ENCODE measurements at regions not wholly inside any gene's neighbourhood (a gene's known extent, or its start where the extent isn't known, plus 50 kb on each side); places are given as distances from the start of the nearest gene placed in this dataset.

- Histone ChIP-seq H3K9me3 (no peaks in the 10 kb centered on the region), H3K4me1 (no peaks in the 10 kb centered on the region), H3K27ac (no peak overlapping the region), H3K27me3 (no peaks in the 10 kb centered on the region), H3K36me3 (no peaks in the 10 kb centered on the region), H3K4me3 (no peak overlapping the region)
- 88% methylated on average over 4 of the region's 4 CpGs for WGBS (ENCODE audit: insufficient coverage, low coverage, low lambda C conversion rate, missing lambda C conversion rate)
- TF ChIP-seq, protein P1, sequence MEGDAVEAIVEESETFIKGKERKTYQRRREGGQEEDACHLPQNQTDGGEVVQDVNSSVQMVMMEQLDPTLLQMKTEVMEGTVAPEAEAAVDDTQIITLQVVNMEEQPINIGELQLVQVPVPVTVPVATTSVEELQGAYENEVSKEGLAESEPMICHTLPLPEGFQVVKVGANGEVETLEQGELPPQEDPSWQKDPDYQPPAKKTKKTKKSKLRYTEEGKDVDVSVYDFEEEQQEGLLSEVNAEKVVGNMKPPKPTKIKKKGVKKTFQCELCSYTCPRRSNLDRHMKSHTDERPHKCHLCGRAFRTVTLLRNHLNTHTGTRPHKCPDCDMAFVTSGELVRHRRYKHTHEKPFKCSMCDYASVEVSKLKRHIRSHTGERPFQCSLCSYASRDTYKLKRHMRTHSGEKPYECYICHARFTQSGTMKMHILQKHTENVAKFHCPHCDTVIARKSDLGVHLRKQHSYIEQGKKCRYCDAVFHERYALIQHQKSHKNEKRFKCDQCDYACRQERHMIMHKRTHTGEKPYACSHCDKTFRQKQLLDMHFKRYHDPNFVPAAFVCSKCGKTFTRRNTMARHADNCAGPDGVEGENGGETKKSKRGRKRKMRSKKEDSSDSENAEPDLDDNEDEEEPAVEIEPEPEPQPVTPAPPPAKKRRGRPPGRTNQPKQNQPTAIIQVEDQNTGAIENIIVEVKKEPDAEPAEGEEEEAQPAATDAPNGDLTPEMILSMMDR (IDR thresholded peaks at IDR 0.05), result no peak
- no peak for TF ChIP-seq POLR2A (IDR thresholded peaks at IDR 0.05)
- no peak for DNase-seq
- ATAC-seq, result no peak
- intact Hi-C loops (cut with DNase I), result no loop called here
Observed at GRCh38 chr2:15681089-15681885, 89.6 kb downstream of the DDX1 start.

GRCh38 chr2:15682354-15682753, 90.7 kb downstream of the DDX1 start:
- intact Hi-C loops (cut with DNase I), result no loop called here
- H3K36me3 ChIP-seq, result no peaks in the 10 kb centered on the region

GRCh38 chr2:15684161-15685039, 92.7 kb downstream of the DDX1 start:
- H3K4me3 ChIP-seq, result no peak overlapping the region
- no peaks in the 10 kb centered on the region for H3K27me3 ChIP-seq
- DNase-seq, result no peak
- H3K36me3 ChIP-seq, result no peaks in the 10 kb centered on the region
- peaks cover 0 to 6% (median 0%) of the 10 kb centered on the region in 4 donors for H3K4me1 ChIP-seq
- no peaks in the 10 kb centered on the region for H3K9me3 ChIP-seq
- WGBS (ENCODE audit: insufficient coverage, low coverage, low lambda C conversion rate, missing lambda C conversion rate), result 88% methylated on average over 5 of the region's 13 CpGs
- no peak overlapping the region for H3K27ac ChIP-seq
- no peak for ATAC-seq
- TF ChIP-seq, protein P1 (IDR thresholded peaks at IDR 0.05), result no peak
- TF ChIP-seq POLR2A (IDR thresholded peaks at IDR 0.05), result no peak
- intact Hi-C loops (cut with DNase I), result no loop called here

More at GRCh38 chr2:15682354-15682753, 90.7 kb downstream of the DDX1 start:
- peaks cover 0 to 2% (median 0%) of the 10 kb centered on the region in 4 donors for H3K4me1 ChIP-seq
- no peaks in the 10 kb centered on the region for H3K27me3 ChIP-seq
- WGBS (ENCODE audit: insufficient coverage, low coverage, low lambda C conversion rate, missing lambda C conversion rate), result 92% methylated on average over 4 of the region's 4 CpGs
- TF ChIP-seq, protein P1 (IDR thresholded peaks at IDR 0.05), result no peak
- no peak for TF ChIP-seq POLR2A (IDR thresholded peaks at IDR 0.05)
- no peak for DNase-seq
- H3K27ac ChIP-seq, result no peak overlapping the region
- H3K9me3 ChIP-seq, result no peaks in the 10 kb centered on the region
- ATAC-seq, result no peak
- no peak overlapping the region for H3K4me3 ChIP-seq

DNA sequence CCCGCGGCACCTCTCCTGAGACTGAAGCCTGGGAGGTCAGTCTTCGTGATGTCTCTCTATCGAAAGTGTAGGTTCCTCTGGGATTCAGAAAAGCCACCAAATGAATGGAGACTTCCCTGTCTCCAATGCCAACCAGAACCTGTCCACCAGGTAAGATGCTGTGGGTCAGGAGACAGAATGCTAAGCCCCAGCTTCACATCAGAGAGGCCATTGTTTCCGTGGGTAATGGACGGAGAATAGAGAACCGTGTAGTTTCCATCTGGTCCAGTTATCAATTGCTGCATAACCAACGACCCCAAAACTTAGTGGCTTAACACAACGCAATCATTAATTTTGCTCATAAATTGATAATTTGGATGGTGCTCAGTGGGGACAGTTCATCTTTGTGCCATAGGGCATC, 93.5 kb downstream of the DDX1 start:
- peaks cover 0 to 6% (median 0%) of the 10 kb centered on the region in 4 donors for H3K4me1 ChIP-seq
- no peaks in the 10 kb centered on the region for H3K27me3 ChIP-seq
- ATAC-seq (no peak), DNase-seq (no peak)
- 88% methylated on average over 6 of the region's 9 CpGs for WGBS (ENCODE audit: insufficient coverage, low coverage, low lambda C conversion rate, missing lambda C conversion rate)
- no peak overlapping the region for H3K27ac ChIP-seq
- H3K9me3 ChIP-seq, result no peaks in the 10 kb centered on the region
- TF ChIP-seq, protein P1 (IDR thresholded peaks at IDR 0.05), result no peak
- TF ChIP-seq POLR2A (IDR thresholded peaks at IDR 0.05), result no peak
- no peak overlapping the region for H3K4me3 ChIP-seq
- intact Hi-C loops (cut with DNase I), result no loop called here
- no peaks in the 10 kb centered on the region for H3K36me3 ChIP-seq

All from right lobe of liver (tissue), 6 donors.